ENCODE measurements at regions not wholly inside any gene's neighbourhood (a gene's known extent, or its start where the extent isn't known, plus 50 kb on each side); places are given as distances from the start of the nearest gene placed in this dataset.

DNA sequence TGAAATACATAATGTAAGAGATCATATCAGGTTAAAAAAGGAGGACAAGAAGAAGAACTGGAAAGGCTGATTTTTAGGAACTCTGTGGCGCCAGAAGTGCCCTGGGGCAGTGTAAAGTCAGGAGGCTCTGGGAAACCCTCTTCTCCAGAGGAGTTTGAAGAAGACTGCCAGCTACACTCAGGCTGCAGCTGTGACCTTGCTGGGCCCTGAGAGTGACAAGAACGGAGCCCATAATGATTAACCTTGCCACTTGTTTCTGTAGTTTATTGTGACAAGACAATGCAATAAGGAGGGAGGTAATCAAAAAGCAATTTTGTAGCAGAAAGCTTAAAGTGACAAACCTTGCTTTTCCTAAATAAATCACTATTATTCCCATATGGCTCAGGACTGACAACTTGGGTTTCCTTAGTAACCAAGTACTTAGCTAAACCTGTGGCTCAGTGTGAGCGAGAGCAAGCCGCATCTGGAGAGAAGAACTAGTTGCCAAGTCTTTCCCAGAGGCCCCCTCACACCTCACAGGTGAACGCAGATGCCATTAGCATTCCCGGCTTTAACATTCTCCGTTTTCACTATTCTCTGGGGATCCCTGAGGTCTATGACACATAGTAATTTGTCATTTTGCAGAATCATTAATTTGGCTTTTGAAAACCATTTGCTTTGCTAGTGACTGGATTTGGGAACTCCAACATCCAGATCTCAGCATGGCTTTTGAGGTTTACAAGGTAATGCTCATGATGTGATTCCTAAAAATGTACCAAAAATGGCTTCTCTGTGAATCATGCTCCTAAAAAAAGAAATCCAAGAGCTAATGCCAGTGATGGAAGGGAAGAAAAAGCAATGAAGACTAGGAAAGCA is 115.9 kb downstream of the OMA1 start:
- Histone ChIP-seq H3K9me3 (ENCODE audit: control insufficient read depth in 2 of 2, insufficient read depth in 1 of 2, low read depth in 1 of 2, low read length in 1 of 2) (peaks cover 0 to 4% of the 10 kb centered on the region in 2 donors), H3K36me3 (ENCODE audit: control insufficient read depth in 2 of 2, insufficient read depth in 2 of 2, low read length in 1 of 2) (no peaks in the 10 kb centered on the region), H3K27me3 (ENCODE audit: control insufficient read depth in 1 of 2, insufficient read depth in 2 of 2, low read length in 2 of 2) (no peaks in the 10 kb centered on the region), H3K4me1 (ENCODE audit: control insufficient read depth in 2 of 2, insufficient read depth in 2 of 2, low read length in 1 of 2) (no peaks in the 10 kb centered on the region), H3K27ac (ENCODE audit: low read depth in 2 of 2, low read length in 1 of 2) (no peak overlapping the region), H3K4me3 (ENCODE audit: low read depth in 1 of 2, low read length in 2 of 2) (no peak overlapping the region)
- 74 to 78% methylated on average over 7 of the region's 7 CpGs for WGBS, 2 donors

DNA sequence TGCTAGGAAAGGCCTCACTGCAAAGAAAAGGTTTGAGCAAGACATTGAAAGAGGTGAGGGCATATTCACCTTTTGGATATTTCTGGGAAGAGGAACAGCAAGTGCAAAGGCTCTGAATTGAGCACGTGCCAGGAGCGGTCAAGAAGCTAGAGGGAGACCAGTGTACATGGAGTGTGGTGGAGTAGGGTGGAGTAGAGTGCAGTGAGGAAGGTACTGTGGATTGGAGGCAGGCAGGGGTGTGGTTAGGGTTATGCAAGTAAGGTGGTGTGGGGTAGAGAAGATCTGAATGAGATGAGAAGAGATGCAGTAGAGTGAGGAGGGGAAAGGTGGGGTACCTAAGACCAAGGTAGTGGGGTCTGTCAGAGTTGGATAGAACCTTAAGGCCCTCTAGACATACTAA is 119.6 kb downstream of the OMA1 start:
- 90% methylated on average over 2 of the region's 2 CpGs for WGBS, 2 donors

DNA sequence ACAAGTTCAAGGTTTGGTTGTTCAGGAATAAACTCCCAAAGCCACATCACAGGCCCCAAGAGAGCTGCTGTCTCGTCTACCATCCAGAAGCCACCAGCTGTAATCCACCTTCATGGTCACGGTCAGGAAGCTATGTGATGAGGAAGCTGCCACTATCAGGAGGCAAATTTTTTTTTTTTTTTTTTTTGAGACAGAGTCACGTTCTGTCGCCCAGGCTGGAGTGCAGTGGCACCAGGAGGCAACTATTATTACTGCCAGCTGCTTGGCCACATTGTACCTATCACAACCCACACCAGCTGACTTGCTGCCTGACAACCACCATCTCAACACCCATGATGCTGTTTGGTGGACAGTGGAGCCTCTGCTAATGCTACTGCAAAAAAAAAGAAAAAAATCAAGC is 124.1 kb downstream of the OMA1 start:
- no peak overlapping the region for H3K4me3 ChIP-seq (ENCODE audit: low read depth in 1 of 2, low read length in 2 of 2)

More for the DNA sequence above, 119.6 kb downstream of the OMA1 start:
- Histone ChIP-seq H3K36me3 (ENCODE audit: control insufficient read depth in 2 of 2, insufficient read depth in 2 of 2, low read length in 1 of 2) (no peaks in the 10 kb centered on the region), H3K27me3 (ENCODE audit: control insufficient read depth in 1 of 2, insufficient read depth in 2 of 2, low read length in 2 of 2) (no peaks in the 10 kb centered on the region), H3K9me3 (ENCODE audit: control insufficient read depth in 2 of 2, insufficient read depth in 1 of 2, low read depth in 1 of 2, low read length in 1 of 2) (peaks cover 0 to 4% of the 10 kb centered on the region in 2 donors), H3K4me1 (ENCODE audit: control insufficient read depth in 2 of 2, insufficient read depth in 2 of 2, low read length in 1 of 2) (no peaks in the 10 kb centered on the region), H3K27ac (ENCODE audit: low read depth in 2 of 2, low read length in 1 of 2) (no peak overlapping the region), H3K4me3 (ENCODE audit: low read depth in 1 of 2, low read length in 2 of 2) (no peak overlapping the region)

DNA sequence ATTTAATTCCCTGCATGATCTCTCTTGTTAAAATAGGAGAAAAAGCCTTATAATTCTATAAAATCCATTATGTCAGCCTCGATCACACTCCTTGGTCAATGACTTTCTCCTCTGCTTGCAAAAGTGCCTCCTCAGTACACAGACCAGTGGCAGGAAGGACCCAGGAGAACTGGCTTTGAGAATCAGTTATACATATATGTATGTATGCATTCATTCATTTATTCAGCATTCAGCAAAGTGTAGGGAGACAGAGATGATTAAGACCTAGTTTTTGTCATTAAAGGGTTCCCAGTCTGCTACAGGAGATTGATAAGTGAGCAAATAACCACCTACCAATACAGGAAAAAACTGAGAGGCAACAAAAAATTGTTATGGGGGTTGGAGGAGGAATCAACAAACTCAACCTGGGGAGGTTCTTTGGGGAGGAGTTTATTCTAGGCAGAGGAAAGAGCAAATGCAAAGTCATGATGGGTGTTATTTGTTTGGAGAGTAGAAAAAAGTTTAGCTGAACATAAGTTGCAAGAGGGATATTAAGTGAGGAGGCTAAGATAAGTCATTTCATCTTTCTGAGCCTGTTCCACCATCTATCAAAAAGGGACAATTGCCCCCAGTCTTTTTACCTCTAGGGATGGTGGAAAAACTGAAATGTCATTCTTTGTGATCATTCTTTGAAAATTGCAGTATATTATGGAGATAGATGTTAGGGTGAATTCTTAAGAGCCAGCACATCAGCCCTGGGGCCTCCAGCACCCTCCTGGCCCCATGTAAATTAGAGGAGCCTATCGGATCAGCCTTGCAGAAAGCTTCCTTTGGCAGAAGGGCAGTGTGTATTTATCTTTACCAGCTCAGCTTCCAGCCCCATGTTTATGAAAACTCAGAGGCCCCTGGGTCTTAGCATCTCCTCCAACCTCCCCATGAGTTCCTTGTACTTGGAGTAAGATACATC is 128.0 kb downstream of the OMA1 start:
- 56 to 83% methylated on average over 2 of the region's 2 CpGs for WGBS, 2 donors
- no peaks in the 10 kb centered on the region for H3K36me3 ChIP-seq (ENCODE audit: control insufficient read depth in 2 of 2, insufficient read depth in 2 of 2, low read length in 1 of 2)
- H3K27me3 ChIP-seq (ENCODE audit: control insufficient read depth in 1 of 2, insufficient read depth in 2 of 2, low read length in 2 of 2), result no peaks in the 10 kb centered on the region
- H3K9me3 ChIP-seq (ENCODE audit: control insufficient read depth in 2 of 2, insufficient read depth in 1 of 2, low read depth in 1 of 2, low read length in 1 of 2), result no peaks in the 10 kb centered on the region
- no peak overlapping the region for H3K27ac ChIP-seq (ENCODE audit: low read depth in 2 of 2, low read length in 1 of 2)
- H3K4me3 ChIP-seq (ENCODE audit: low read depth in 1 of 2, low read length in 2 of 2), result no peak overlapping the region
- H3K4me1 ChIP-seq (ENCODE audit: control insufficient read depth in 2 of 2, insufficient read depth in 2 of 2, low read length in 1 of 2), result no peaks in the 10 kb centered on the region

More for the DNA sequence above, 124.1 kb downstream of the OMA1 start:
- H3K27me3 ChIP-seq (ENCODE audit: control insufficient read depth in 1 of 2, insufficient read depth in 2 of 2, low read length in 2 of 2), result no peaks in the 10 kb centered on the region
- no peak overlapping the region for H3K27ac ChIP-seq (ENCODE audit: low read depth in 2 of 2, low read length in 1 of 2)
- 87 to 91% methylated on average over 4 of the region's 4 CpGs for WGBS, 2 donors
- no peaks in the 10 kb centered on the region for H3K4me1 ChIP-seq (ENCODE audit: control insufficient read depth in 2 of 2, insufficient read depth in 2 of 2, low read length in 1 of 2)
- H3K36me3 ChIP-seq (ENCODE audit: control insufficient read depth in 2 of 2, insufficient read depth in 2 of 2, low read length in 1 of 2), result no peaks in the 10 kb centered on the region
- H3K9me3 ChIP-seq (ENCODE audit: control insufficient read depth in 2 of 2, insufficient read depth in 1 of 2, low read depth in 1 of 2, low read length in 1 of 2), result no peaks in the 10 kb centered on the region

DNA sequence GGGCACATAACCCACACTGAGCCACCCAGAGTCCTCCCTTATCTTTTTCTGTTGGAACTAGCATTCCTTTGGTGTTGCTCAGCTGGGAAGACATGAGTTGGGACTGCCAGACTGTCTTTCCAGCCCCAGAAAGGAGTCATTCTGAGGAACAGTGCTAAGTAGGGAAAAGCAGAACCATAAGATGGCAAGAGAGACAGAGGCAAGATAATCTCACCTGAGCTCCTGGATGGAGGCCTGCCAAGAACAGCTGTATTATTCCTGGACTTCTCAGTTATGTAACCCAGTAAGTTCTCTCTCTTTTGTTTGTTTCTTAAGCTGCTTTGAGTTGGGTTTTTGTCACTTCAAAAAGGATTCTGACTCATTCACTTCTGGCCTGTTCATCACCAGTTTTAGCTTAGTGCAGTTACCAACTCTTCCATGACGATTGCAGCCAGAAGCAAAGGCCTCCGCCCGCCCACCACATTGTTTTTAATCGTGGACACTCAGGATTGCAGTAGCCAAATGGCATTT is 134.4 kb downstream of the OMA1 start:
- Histone ChIP-seq H3K36me3 (ENCODE audit: control insufficient read depth in 2 of 2, insufficient read depth in 2 of 2, low read length in 1 of 2) (no peaks in the 10 kb centered on the region), H3K27ac (ENCODE audit: low read depth in 2 of 2, low read length in 1 of 2) (no peak overlapping the region)
- 52 to 68% methylated on average over 4 of the region's 4 CpGs for WGBS, 2 donors

DNA sequence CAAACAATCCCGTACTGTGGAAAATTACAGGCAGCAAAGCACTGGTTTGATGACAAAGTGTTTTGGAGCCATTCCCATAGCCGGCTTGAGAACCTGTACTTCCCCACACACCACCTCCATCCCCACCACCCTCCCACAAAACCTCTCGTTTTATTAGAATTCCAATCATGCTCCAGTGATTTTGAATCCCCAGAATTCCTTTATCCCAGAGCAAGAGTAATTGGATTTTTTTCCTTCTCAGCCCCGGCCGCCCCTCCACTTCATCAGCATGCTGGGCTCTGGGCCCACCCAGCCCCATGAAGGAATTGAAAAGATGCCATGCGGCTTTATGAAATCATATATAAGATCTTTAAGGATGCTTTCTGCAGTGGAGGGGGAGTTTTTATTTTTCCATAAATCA is 136.6 kb downstream of the OMA1 start:
- Histone ChIP-seq H3K27ac (ENCODE audit: low read depth in 2 of 2, low read length in 1 of 2) (no peak overlapping the region), H3K9me3 (ENCODE audit: control insufficient read depth in 2 of 2, insufficient read depth in 1 of 2, low read depth in 1 of 2, low read length in 1 of 2) (no peaks in the 10 kb centered on the region), H3K36me3 (ENCODE audit: control insufficient read depth in 2 of 2, insufficient read depth in 2 of 2, low read length in 1 of 2) (no peaks in the 10 kb centered on the region), H3K4me1 (ENCODE audit: control insufficient read depth in 2 of 2, insufficient read depth in 2 of 2, low read length in 1 of 2) (no peaks in the 10 kb centered on the region), H3K4me3 (ENCODE audit: low read depth in 1 of 2, low read length in 2 of 2) (no peak overlapping the region), H3K27me3 (ENCODE audit: control insufficient read depth in 1 of 2, insufficient read depth in 2 of 2, low read length in 2 of 2) (no peaks in the 10 kb centered on the region)
- 58 to 69% methylated on average over 6 of the region's 6 CpGs for WGBS, 2 donors

More for the DNA sequence above, 134.4 kb downstream of the OMA1 start:
- Histone ChIP-seq H3K9me3 (ENCODE audit: control insufficient read depth in 2 of 2, insufficient read depth in 1 of 2, low read depth in 1 of 2, low read length in 1 of 2) (no peaks in the 10 kb centered on the region), H3K27me3 (ENCODE audit: control insufficient read depth in 1 of 2, insufficient read depth in 2 of 2, low read length in 2 of 2) (no peaks in the 10 kb centered on the region), H3K4me1 (ENCODE audit: control insufficient read depth in 2 of 2, insufficient read depth in 2 of 2, low read length in 1 of 2) (no peaks in the 10 kb centered on the region), H3K4me3 (ENCODE audit: low read depth in 1 of 2, low read length in 2 of 2) (no peak overlapping the region)

DNA sequence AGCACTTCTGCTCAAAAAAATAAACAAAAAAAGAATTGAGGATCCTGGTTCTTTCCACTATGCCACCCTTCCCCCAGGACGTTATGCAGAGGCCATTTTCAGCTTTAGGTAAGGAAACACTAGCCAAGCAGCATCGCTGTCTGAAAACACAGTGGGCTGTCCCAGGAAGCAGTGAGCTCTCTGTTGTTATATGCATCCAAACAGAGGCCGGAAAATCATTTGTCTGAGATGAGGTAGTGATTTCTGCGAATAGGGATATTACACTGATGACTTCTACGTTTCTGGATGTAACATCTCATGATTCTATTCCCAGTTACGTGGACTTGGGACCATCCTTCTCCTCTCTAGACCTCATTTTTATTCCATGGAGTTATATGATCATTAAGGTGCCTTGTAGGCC is 137.2 kb downstream of the OMA1 start:
- H3K4me3 ChIP-seq (ENCODE audit: low read depth in 1 of 2, low read length in 2 of 2), result no peak overlapping the region
- H3K9me3 ChIP-seq (ENCODE audit: control insufficient read depth in 2 of 2, insufficient read depth in 1 of 2, low read depth in 1 of 2, low read length in 1 of 2), result no peaks in the 10 kb centered on the region
- no peaks in the 10 kb centered on the region for H3K4me1 ChIP-seq (ENCODE audit: control insufficient read depth in 2 of 2, insufficient read depth in 2 of 2, low read length in 1 of 2)
- no peaks in the 10 kb centered on the region for H3K36me3 ChIP-seq (ENCODE audit: control insufficient read depth in 2 of 2, insufficient read depth in 2 of 2, low read length in 1 of 2)
- WGBS, 2 donors, result 79 to 81% methylated on average over 6 of the region's 6 CpGs
- no peaks in the 10 kb centered on the region for H3K27me3 ChIP-seq (ENCODE audit: control insufficient read depth in 1 of 2, insufficient read depth in 2 of 2, low read length in 2 of 2)
- H3K27ac ChIP-seq (ENCODE audit: low read depth in 2 of 2, low read length in 1 of 2), result no peak overlapping the region

DNA sequence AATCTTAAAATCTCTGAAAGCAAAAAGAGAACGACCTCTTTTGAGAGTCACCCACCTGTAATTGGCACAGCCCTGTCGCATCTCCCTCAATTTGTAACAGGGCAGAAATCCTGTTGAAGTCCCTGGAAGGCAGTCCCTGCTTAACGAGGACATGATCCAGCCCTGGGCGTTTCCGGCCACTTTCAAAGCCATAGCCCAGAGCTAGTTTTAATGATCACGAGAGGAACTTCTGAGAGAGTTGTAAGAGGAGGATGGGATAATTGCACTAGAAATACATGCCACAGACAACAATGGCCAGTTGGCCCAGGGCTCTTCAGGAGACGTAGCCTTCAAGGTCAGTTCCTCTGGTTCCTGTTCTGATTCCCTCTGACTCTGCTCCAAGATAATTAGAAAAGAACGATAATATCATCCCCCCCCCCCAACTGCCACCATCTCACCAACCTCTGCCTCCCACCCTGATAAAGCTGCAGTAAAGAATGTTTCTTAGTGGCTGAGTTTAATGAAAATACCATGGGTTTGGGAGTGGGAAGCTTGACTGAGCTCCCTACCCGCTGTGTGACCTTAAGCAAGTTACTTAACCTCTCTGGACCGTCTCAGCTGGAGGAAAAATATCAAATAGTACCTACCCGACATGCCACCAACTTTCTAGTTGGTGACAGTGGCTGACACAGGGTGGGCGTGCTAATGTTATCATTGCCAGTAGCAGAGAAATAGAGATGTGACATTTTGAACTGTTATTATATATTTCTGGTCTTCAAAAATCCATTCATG is 140.0 kb downstream of the OMA1 start:
- Histone ChIP-seq H3K4me1 (ENCODE audit: control insufficient read depth in 2 of 2, insufficient read depth in 2 of 2, low read length in 1 of 2) (no peaks in the 10 kb centered on the region), H3K9me3 (ENCODE audit: control insufficient read depth in 2 of 2, insufficient read depth in 1 of 2, low read depth in 1 of 2, low read length in 1 of 2) (no peaks in the 10 kb centered on the region), H3K27ac (ENCODE audit: low read depth in 2 of 2, low read length in 1 of 2) (no peak overlapping the region), H3K27me3 (ENCODE audit: control insufficient read depth in 1 of 2, insufficient read depth in 2 of 2, low read length in 2 of 2) (no peaks in the 10 kb centered on the region), H3K36me3 (ENCODE audit: control insufficient read depth in 2 of 2, insufficient read depth in 2 of 2, low read length in 1 of 2) (no peaks in the 10 kb centered on the region), H3K4me3 (ENCODE audit: low read depth in 1 of 2, low read length in 2 of 2) (no peak overlapping the region)
- WGBS, 2 donors, result 72 to 79% methylated on average over 12 of the region's 12 CpGs

DNA sequence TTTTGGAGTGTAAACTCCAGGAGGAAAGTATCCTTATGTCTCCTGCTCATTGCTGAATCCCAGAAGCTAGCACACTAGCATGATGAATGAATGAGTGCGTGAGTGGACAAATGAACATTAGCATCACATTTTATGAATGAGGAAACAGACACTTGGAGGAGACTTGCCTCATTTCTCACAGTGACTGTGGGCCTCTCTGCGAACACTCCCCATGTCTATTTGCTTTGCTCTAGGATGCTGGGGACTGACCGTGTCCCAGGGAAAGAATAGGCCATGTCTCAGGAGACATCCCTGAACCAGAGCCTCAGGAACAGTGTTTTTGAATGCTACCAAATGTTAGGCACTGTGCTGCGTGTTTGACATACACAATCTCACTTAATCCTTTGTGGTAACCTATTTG is 140.9 kb downstream of the OMA1 start:
- WGBS, 2 donors, result 87 to 96% methylated on average over 4 of the region's 4 CpGs
- no peaks in the 10 kb centered on the region for H3K4me1 ChIP-seq (ENCODE audit: control insufficient read depth in 2 of 2, insufficient read depth in 2 of 2, low read length in 1 of 2)
- no peaks in the 10 kb centered on the region for H3K27me3 ChIP-seq (ENCODE audit: control insufficient read depth in 1 of 2, insufficient read depth in 2 of 2, low read length in 2 of 2)
- H3K9me3 ChIP-seq (ENCODE audit: control insufficient read depth in 2 of 2, insufficient read depth in 1 of 2, low read depth in 1 of 2, low read length in 1 of 2), result no peaks in the 10 kb centered on the region
- H3K27ac ChIP-seq (ENCODE audit: low read depth in 2 of 2, low read length in 1 of 2), result no peak overlapping the region
- no peak overlapping the region for H3K4me3 ChIP-seq (ENCODE audit: low read depth in 1 of 2, low read length in 2 of 2)
- no peaks in the 10 kb centered on the region for H3K36me3 ChIP-seq (ENCODE audit: control insufficient read depth in 2 of 2, insufficient read depth in 2 of 2, low read length in 1 of 2)

Measured in esophagus (tissue), 2 donors.